Activated T-cell treated with anti-CD3 and anti-CD28 coated beads, Interleukin-2, amount 50 U/mL, for 4 hours (primary cell): ENCODE measurements at regions not wholly inside any gene's neighbourhood (a gene's known extent, or its start where the extent isn't known, plus 50 kb on each side); places are given as distances from the start of the nearest gene placed in this dataset.

Source experiments
- ATAC-seq, 2 donors: fragments of 200-7000 bp; cut with Tn5 transposase; one replicate each; pipeline ENCODE4 v1.10.0; 2021
- DNase-seq: peaks from one replicate; pipeline ENCODE4 v3.0.0-alpha.2; 2020
- H3K27me3 Mint-ChIP-seq: one replicate; pipeline ENCODE4 v1.8.0; 2021; ENCODE audit warnings: low read depth, mixed read lengths
- H3K36me3 Mint-ChIP-seq: one replicate; pipeline ENCODE4 v1.8.0; 2022; ENCODE audit warnings: mixed read lengths; ENCODE audit not compliant: insufficient read depth
- H3K4me1 Mint-ChIP-seq: one replicate; pipeline ENCODE4 v1.8.0; 2021; ENCODE audit warnings: low read depth, mixed read lengths
- H3K4me3 Mint-ChIP-seq: one replicate; pipeline ENCODE4 v1.8.0; 2021; ENCODE audit warnings: mild to moderate bottlenecking, moderate library complexity, mixed read lengths
- H3K9me3 Mint-ChIP-seq: one replicate; pipeline ENCODE4 v1.8.0; 2021; ENCODE audit warnings: mixed read lengths

DNA sequence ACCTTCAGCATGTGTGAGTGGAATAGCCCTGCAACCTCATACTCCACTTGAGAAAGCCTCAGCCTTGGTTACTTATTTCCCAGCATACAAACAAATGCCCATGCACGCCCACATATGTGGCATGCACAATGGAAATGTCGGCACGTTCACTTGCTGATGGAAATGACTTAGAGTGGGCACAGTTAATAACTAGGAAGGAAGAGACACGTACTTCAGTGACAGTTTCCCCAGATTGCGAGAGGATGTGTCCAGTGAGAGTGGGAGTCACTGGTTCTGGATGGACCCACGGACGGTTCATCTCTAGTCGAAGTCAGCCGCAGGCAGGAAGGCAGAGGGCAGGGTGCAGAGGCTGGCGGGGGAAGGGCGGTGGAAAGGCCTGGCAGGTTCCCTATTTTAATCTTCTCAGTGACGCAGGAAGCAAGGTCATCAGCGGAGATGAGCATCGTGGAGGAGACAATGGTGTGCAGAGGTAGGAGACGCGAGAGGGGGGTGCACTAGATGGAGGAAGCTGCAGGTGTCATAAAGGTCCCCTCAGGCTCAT, 350.7 kb upstream of the MYT1L start:
- no peak for ATAC-seq
- no peaks in the 10 kb centered on the region for H3K9me3 Mint-ChIP-seq
- no peak for DNase-seq
- H3K4me3 Mint-ChIP-seq = no peak overlapping the region
- peaks cover 26% of the 10 kb centered on the region for H3K4me1 Mint-ChIP-seq
- H3K36me3 Mint-ChIP-seq = no peaks in the 10 kb centered on the region
- peaks cover 10% of the 10 kb centered on the region for H3K27me3 Mint-ChIP-seq

DNA sequence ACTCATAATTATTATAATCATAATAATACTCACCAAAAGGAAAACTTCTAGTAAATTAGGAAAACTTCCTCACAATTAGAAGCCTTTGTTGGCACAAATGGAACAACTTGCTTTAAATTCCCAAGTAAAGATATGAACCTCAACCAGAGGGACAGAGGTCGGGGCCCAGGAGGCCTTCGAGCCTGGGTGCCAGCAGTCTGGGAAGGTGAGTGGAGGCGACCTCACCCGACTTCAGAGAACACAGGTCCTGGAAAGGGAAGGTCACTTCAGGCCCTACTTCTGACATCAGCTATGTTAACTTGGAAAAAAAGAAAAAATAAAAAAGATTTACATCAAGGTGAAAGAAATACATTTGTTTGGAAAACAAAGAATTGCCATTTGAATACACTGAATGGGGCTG, 350.0 kb upstream of the MYT1L start:
- no peak for DNase-seq
- Mint-ChIP-seq H3K4me3 (no peak overlapping the region), H3K27me3 (peaks cover 8% of the 10 kb centered on the region), H3K4me1 (peaks cover 22% of the 10 kb centered on the region), H3K9me3 (no peaks in the 10 kb centered on the region), H3K36me3 (no peaks in the 10 kb centered on the region)
- ATAC-seq = no peak

DNA sequence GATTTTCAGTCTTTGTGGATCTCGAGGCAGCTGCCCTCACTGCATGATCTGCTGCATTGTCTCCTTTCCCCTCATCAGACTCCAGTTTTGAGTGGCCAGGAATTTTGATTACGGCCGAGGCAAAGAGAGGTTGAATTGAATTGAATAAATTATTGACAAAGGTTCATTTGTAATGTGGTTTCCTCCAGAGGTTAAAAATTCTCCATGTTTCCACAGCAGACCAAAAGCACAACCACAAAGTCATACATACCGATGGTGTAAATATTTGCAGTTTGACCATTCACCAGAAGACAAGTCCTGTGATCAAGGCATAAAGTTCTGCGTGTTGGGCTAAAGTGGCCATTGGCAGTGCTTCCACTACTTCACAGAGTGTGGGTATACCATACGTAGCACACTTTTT, 343.8 kb upstream of the MYT1L start:
- H3K27me3 Mint-ChIP-seq = no peaks in the 10 kb centered on the region
- DNase-seq (no peak), ATAC-seq (no peak)
- no peaks in the 10 kb centered on the region for H3K4me1 Mint-ChIP-seq
- no peaks in the 10 kb centered on the region for H3K36me3 Mint-ChIP-seq
- H3K9me3 Mint-ChIP-seq = no peaks in the 10 kb centered on the region
- no peak overlapping the region for H3K4me3 Mint-ChIP-seq

DNA sequence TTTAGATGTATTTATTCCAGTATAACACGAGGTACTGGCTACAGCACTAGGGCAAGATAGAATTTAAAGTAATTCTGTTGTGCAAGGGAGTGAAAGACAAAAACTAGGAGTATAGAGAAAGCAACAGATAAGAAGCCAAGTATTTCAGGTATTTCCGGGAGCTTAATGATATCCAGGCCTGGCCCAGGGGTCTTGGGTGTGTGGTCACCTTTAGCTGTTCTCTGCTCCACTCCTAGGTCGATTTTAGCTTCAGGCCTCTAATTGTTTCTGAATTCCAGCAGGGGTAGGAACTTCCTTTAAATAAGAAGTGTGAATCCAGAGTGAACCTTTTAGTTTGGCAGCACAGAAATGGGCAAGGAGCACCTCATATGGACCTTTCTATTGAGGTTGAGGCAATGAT, 342.3 kb upstream of the MYT1L start:
- Mint-ChIP-seq H3K4me3 (no peak overlapping the region), H3K4me1 (no peaks in the 10 kb centered on the region), H3K27me3 (no peaks in the 10 kb centered on the region), H3K9me3 (no peaks in the 10 kb centered on the region), H3K36me3 (no peaks in the 10 kb centered on the region)
- DNase-seq = no peak
- no peak for ATAC-seq

DNA sequence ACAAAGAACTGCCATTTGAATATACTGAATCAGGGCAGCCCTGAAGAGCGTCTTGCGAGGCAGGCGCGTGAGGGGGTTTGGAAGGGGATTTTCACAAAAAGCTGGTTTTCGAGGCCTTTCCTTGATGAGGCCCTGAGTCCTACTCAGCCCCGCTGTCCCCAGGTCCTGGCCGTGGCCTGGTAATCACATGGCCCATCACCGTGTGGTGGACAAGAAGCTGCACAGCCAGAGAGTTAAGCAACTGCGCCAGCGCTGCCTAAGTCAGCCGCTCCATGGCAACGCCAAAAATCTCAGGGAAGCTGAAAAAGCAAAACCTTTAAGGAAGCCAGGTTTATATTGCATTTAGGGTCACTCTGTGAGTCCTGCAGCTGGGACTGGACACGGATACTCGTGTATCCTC, 341.2 kb upstream of the MYT1L start:
- Mint-ChIP-seq H3K36me3 (no peaks in the 10 kb centered on the region), H3K27me3 (no peaks in the 10 kb centered on the region), H3K4me3 (no peak overlapping the region), H3K4me1 (no peaks in the 10 kb centered on the region), H3K9me3 (no peaks in the 10 kb centered on the region)
- no peak for ATAC-seq
- no peak for DNase-seq

DNA sequence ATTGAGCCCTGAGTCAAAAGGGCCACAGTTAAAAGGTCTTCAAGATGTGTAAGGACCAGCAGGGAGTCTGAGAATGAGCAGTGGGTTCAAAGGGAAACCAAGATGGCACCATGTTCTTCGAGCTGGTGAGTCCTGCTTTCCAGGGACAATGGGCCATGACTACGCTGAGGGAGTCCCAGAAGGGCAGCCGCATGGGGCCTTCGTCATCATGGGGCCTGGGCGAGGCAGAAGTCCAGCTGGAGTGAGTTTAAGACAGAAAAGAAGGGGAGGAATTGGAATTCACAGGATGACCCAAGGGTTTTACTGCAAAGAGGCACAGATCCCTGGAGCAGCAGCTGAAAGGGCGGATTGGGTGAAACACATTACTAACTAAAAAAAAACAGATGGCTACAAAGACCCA, 340.8 kb upstream of the MYT1L start:
- Mint-ChIP-seq H3K4me1 (no peaks in the 10 kb centered on the region), H3K4me3 (no peak overlapping the region), H3K27me3 (no peaks in the 10 kb centered on the region), H3K9me3 (no peaks in the 10 kb centered on the region), H3K36me3 (no peaks in the 10 kb centered on the region)
- DNase-seq (no peak), ATAC-seq (no peak)

DNA sequence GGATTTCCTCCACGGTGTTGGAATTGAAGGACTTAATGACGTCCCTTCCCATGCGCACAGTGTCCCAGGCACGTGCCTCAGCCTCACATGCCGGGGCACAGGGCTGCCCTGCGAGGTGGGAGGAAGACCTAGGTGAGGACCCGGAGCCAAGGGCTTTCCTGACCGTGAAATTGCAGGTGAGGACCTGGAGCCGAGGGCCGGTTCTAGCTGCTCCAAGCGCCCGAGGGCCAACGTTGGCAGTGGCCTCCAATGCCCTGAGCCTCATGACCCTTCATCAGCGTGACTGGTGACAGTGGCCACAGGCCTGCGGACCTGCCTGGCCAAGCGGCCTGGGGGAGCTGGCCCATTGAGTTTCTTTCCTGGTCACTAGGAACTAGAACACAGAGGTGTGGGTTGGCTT, 338.2 kb upstream of the MYT1L start:
- Mint-ChIP-seq H3K9me3 (no peaks in the 10 kb centered on the region), H3K27me3 (no peaks in the 10 kb centered on the region), H3K4me1 (no peaks in the 10 kb centered on the region), H3K36me3 (no peaks in the 10 kb centered on the region), H3K4me3 (no peak overlapping the region)
- ATAC-seq (no peak), DNase-seq (no peak)

DNA sequence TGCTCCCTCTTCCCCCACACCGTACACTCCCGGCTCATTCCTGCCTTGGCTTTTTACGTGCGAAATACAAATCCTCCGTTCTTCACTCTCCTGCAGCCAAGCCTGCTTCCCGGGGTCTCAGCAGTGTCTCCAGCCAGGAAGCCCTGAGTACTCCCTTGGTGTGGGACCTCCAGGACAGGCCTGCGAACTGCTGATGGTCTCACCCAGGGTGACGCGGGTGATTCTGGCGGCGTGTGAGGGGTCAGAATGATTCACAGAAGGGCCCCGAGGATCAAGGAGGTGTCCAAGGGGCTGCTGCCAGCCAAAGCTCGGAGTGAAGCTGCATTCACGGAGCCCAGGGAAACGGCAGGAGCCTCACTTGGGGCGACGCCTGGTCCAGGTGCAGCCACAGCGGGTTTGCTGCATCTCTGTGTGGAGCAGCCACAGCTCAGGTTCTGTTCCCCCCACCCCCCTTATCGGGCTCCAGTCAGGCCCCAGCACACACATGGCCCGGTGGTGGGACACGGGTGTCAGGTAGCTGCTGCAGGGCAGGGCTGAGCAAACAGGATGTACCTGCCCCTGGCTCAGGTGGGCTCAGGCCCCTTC, 337.7 kb upstream of the MYT1L start:
- Mint-ChIP-seq H3K27me3 (no peaks in the 10 kb centered on the region), H3K4me3 (no peak overlapping the region), H3K36me3 (no peaks in the 10 kb centered on the region), H3K9me3 (no peaks in the 10 kb centered on the region), H3K4me1 (no peaks in the 10 kb centered on the region)
- ATAC-seq (no peak), DNase-seq (no peak)

DNA sequence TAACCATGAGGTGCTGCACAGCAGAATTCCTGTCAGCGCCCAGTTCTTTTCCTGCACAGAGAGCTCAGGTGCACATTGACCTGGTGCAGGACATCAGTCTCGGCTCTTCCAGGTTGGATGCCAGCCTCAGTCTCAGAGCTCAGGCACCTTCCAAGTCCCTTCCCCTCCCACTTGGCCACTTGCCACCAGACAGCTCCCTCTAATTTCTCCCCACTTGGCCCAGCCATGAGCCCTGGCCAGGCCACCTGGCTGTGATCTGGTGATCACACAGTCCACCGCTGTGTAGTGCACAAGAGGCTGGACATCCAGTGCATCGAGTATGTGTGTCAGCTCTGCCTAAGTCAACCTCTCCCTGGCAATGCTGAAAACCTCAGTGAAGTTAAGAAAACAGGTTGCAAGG, 336.6 kb upstream of the MYT1L start:
- Mint-ChIP-seq H3K4me3 (no peak overlapping the region), H3K36me3 (no peaks in the 10 kb centered on the region), H3K27me3 (no peaks in the 10 kb centered on the region), H3K9me3 (no peaks in the 10 kb centered on the region), H3K4me1 (no peaks in the 10 kb centered on the region)
- ATAC-seq (no peak), DNase-seq (no peak)

DNA sequence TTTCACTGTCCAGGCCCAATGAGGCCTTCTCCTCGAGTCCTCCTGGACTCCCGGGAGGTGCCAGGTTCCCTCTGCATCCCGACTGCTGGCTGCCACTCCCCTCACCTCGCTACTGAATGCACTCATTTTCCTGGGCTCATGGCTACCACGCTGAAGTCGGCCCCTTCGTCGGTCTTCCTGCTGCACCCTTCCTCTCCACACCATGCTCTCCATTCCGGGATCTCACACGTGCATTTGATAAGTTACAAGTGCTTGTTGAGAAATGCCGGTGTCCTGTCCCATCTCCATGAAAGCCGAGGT, 334.7 kb upstream of the MYT1L start:
- no peak for ATAC-seq
- H3K4me3 Mint-ChIP-seq = no peak overlapping the region
- H3K4me1 Mint-ChIP-seq = no peaks in the 10 kb centered on the region
- no peaks in the 10 kb centered on the region for H3K9me3 Mint-ChIP-seq
- H3K27me3 Mint-ChIP-seq = no peaks in the 10 kb centered on the region
- no peak for DNase-seq
- H3K36me3 Mint-ChIP-seq = no peaks in the 10 kb centered on the region

DNA sequence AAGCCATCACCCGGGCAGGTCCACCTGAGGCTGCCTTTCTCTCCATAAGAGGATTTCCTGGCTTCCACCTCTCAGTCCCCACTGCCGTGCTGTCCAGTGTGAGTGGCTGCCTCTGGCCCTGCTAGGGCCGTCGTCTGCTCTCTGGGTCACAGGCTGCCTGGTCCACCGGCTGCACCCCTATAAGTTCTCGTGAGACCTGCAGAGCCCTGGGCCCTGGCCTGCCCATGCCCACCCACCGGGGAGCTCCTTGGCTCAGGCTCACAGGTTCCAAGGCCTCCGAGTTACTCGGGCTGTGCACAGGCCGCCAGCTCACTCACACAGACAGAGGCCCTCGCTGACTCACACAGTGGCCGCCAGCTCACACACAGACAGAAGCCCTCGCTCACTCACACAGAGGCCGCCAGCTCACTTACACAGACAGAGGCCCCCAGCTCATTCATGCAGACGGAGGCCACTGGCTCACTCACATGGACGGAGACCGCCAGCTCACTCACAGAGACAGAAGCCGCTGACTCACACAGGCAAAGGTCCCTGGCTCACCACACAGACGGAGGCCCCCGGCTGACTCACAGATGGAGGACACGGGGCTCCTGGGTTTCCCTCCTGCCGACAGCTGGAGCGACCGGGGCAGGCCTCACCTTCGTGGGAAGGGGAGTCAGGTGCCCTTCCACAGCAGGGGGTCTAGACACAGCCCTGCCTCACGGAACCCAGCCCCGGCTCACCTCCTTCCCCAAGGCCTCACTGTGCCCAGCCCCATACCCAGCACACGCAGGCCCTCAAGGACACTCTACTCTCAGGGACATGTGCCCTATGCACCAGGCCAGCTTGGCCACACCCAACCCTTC, 334.1 kb upstream of the MYT1L start:
- Mint-ChIP-seq H3K36me3 (no peaks in the 10 kb centered on the region), H3K9me3 (peaks cover 5% of the 10 kb centered on the region), H3K4me3 (no peak overlapping the region), H3K27me3 (no peaks in the 10 kb centered on the region), H3K4me1 (no peaks in the 10 kb centered on the region)
- ATAC-seq = peak; percentile 16 to 32
- DNase-seq = no peak

DNA sequence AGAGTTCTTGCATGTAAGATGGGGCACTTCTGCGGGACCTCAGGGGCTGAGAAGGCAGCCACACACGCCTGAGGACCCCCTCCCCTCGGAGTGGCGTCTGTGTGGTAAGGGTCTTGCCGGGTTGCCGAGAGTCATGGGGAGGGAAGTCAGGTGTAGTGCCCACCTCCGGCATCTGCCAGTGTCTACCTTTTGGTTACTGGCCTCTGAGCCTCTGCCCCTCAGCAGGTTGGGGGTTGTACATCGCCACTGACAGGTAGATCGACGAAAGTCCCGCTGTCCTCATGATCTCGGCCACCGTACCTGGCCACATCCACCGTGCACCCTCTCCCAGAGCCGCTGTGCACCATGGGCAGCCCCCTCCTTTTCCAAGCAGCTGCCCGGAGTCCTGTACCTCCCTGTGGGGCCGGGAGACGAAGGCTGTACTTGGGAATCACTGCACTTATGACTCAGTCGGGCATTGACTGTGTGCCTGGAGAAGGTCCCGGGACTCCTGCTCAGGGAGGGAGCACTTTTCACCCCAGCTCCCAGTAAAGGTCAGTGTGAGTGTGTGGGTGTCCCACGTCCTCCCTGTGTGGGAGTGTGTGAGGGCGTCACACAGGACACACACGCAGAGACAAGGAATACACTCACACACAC, 332.4 kb upstream of the MYT1L start:
- Mint-ChIP-seq H3K4me3 (no peak overlapping the region), H3K36me3 (no peaks in the 10 kb centered on the region)

DNA sequence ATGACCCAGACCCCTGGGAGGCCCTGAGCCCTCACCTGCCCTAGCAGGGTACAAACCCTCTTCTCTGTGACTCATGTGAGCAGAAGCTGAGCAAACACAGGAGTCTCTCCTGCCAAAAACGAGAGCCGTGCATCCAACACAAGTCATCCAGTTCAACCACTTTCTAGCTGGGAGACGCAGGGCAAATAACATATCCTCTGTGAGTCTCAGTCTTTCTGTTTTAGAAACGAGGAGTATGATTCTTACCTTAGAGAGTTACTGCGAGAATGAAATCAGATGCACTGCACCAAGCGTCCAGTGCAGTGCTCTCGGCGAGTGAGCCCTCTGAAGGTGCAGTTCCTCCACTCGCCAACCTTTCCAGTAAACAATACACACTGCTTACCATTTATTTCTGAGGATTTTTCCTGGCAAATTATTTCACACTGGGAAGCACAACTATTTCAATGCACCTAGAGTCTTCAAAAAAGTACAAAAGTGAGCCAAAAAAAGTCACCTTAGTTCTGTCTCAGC, 331.8 kb upstream of the MYT1L start:
- Mint-ChIP-seq H3K27me3 (no peaks in the 10 kb centered on the region), H3K4me3 (no peak overlapping the region), H3K9me3 (peaks cover 16% of the 10 kb centered on the region), H3K4me1 (no peaks in the 10 kb centered on the region), H3K36me3 (no peaks in the 10 kb centered on the region)
- DNase-seq (no peak), ATAC-seq (no peak)

More for the DNA sequence above, 332.4 kb upstream of the MYT1L start:
- ATAC-seq (no peak), DNase-seq (no peak)
- Mint-ChIP-seq H3K4me1 (no peaks in the 10 kb centered on the region), H3K27me3 (no peaks in the 10 kb centered on the region), H3K9me3 (peaks cover 12% of the 10 kb centered on the region)

DNA sequence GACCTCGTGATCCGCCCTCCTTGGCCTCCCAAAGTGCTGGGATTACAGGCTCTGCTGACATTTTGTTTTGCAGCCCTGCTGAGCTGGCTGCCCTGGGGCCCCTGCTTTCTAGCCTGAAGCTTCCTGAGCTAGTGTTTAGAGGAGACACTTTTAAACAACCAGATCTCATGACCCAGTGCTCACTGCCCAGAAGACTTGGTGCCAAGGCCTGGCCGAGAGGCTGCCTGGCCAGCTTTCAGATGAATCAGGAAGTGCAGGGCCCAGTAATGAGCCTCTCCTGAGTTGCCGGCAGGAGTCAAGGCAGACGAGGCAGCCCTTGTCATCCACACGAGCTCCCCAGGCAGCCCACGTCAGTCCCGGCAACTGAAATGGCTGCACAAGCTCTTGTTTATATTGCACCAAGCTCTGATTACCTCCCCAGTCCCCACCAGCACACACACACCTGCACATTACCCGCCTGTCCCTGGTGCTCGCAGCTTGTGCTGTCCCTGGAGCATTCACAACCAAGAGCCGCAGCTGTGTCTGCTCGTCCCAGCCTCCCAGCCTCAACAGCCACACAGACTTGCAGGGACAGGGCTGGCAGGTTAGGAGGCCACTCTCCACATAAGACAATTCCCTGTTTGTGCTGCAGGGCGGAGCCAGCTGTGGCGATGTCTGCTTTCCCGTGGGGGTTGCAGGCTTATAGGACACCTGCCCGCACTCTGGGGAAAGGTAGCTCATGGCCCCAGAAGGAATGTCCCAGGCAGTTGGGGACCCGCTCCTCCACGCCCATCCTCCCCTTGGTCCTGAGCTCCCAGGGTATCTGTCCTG, 331.2 kb upstream of the MYT1L start:
- no peaks in the 10 kb centered on the region for H3K27me3 Mint-ChIP-seq
- H3K9me3 Mint-ChIP-seq = peaks cover 16% of the 10 kb centered on the region
- peaks cover 2% of the 10 kb centered on the region for H3K4me1 Mint-ChIP-seq
- no peak overlapping the region for H3K4me3 Mint-ChIP-seq
- H3K36me3 Mint-ChIP-seq = no peaks in the 10 kb centered on the region
- DNase-seq = no peak
- no peak for ATAC-seq
